Adrenal gland (tissue), 5 donors: ENCODE measurements at regions not wholly inside any gene's neighbourhood (a gene's known extent, or its start where the extent isn't known, plus 50 kb on each side); places are given as distances from the start of the nearest gene placed in this dataset.

Source experiments
- POLR2A ChIP-seq, 2 donors: fragments of 450-650 bp; IDR thresholded peaks; one replicate each; pipeline ENCODE4 v1.6.1; 2017; ENCODE audit warnings: antibody characterized with exemption in 2 of 2, mild to moderate bottlenecking in 2 of 2, moderate library complexity in 1 of 2
- TF ChIP-seq, protein P1 (sequence below), 6 experiments: fragments of 450-650 bp in 4 of 6; fragments of 200-600 bp in 2 of 6; sonication (generic) in 1 of 6; IDR thresholded peaks; 1 replicate in 5 of 6; 2 replicates in 1 of 6; pipeline versions ENCODE4 v1.5.1 to v1.8.0; 2016 to 2021; ENCODE audit warnings: antibody characterized with exemption in 6 of 6, mild to moderate bottlenecking in 2 of 6, moderate library complexity in 1 of 6
- donor health status: DM: no; HTN: no; CAD: no.

GRCh38 chr18:43341014-43341413 lies 63.7 kb upstream of the SYT4 start:
- TF ChIP-seq, protein P1, sequence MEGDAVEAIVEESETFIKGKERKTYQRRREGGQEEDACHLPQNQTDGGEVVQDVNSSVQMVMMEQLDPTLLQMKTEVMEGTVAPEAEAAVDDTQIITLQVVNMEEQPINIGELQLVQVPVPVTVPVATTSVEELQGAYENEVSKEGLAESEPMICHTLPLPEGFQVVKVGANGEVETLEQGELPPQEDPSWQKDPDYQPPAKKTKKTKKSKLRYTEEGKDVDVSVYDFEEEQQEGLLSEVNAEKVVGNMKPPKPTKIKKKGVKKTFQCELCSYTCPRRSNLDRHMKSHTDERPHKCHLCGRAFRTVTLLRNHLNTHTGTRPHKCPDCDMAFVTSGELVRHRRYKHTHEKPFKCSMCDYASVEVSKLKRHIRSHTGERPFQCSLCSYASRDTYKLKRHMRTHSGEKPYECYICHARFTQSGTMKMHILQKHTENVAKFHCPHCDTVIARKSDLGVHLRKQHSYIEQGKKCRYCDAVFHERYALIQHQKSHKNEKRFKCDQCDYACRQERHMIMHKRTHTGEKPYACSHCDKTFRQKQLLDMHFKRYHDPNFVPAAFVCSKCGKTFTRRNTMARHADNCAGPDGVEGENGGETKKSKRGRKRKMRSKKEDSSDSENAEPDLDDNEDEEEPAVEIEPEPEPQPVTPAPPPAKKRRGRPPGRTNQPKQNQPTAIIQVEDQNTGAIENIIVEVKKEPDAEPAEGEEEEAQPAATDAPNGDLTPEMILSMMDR (IDR thresholded peaks at IDR 0.05), result no peak
- TF ChIP-seq POLR2A (IDR thresholded peaks at IDR 0.05), result no peak
